GM19455 (cell line): ENCODE measurements at regions not wholly inside any gene's neighbourhood (a gene's known extent, or its start where the extent isn't known, plus 50 kb on each side); places are given as distances from the start of the nearest gene placed in this dataset.

ENCODE experiments used
- ATAC-seq: cut with Tn5 transposase; IDR thresholded peaks from one replicate; pipeline ENCODE4 v1.9.1; 2021; ENCODE audit not compliant: unreplicated experiment

- ATAC-seq: no peak
Measured at GRCh38 chr18:42588786-42589185, 526.7 kb downstream of the RIT2 start.

- no peak for ATAC-seq
Measured at GRCh38 chr18:42604820-42605219, 510.7 kb downstream of the RIT2 start.

GRCh38 chr18:42606886-42607495 lies 508.5 kb downstream of the RIT2 start:
- ATAC-seq: no peak

- ATAC-seq: no peak
Measured at GRCh38 chr18:42611134-42611533, 504.4 kb downstream of the RIT2 start.

- no peak for ATAC-seq
Measured at GRCh38 chr18:42614619-42615293, 500.7 kb downstream of the RIT2 start.

GRCh38 chr18:42617221-42617620 lies 498.3 kb downstream of the RIT2 start:
- ATAC-seq: no peak

GRCh38 chr18:42619771-42620170 lies 495.7 kb downstream of the RIT2 start:
- no peak for ATAC-seq

- no peak for ATAC-seq
Measured at GRCh38 chr18:42620657-42621056, 494.8 kb downstream of the RIT2 start.

GRCh38 chr18:42623935-42624334 lies 491.6 kb downstream of the RIT2 start:
- no peak for ATAC-seq

GRCh38 chr18:42632801-42633200 lies 482.7 kb downstream of the RIT2 start:
- no peak for ATAC-seq

GRCh38 chr18:42635378-42636048 lies 480.0 kb downstream of the RIT2 start:
- no peak for ATAC-seq

- no peak for ATAC-seq
Measured at GRCh38 chr18:42636309-42636708, 479.2 kb downstream of the RIT2 start.

- no peak for ATAC-seq
Measured at GRCh38 chr18:42640160-42640559, 475.3 kb downstream of the RIT2 start.

- no peak for ATAC-seq
Measured at GRCh38 chr18:42641996-42642395, 473.5 kb downstream of the RIT2 start.

- no peak for ATAC-seq
Measured at GRCh38 chr18:42644729-42645131, 470.8 kb downstream of the RIT2 start.

GRCh38 chr18:42649331-42650035 lies 466.0 kb downstream of the RIT2 start:
- ATAC-seq: no peak

GRCh38 chr18:42654556-42654955 lies 460.9 kb downstream of the RIT2 start:
- no peak for ATAC-seq

GRCh38 chr18:42657551-42657950 lies 457.9 kb downstream of the RIT2 start:
- ATAC-seq: no peak

- no peak for ATAC-seq
Measured at GRCh38 chr18:42658171-42658570, 457.3 kb downstream of the RIT2 start.

- ATAC-seq: no peak
Measured at GRCh38 chr18:42659187-42659586, 456.3 kb downstream of the RIT2 start.

- ATAC-seq: no peak
Measured at GRCh38 chr18:42670860-42671259, 444.6 kb downstream of the RIT2 start.

GRCh38 chr18:42675810-42676209 lies 439.7 kb downstream of the RIT2 start:
- no peak for ATAC-seq
